ENCODE measurements at regions not wholly inside any gene's neighbourhood (a gene's known extent, or its start where the extent isn't known, plus 50 kb on each side); places are given as distances from the start of the nearest gene placed in this dataset.

DNA sequence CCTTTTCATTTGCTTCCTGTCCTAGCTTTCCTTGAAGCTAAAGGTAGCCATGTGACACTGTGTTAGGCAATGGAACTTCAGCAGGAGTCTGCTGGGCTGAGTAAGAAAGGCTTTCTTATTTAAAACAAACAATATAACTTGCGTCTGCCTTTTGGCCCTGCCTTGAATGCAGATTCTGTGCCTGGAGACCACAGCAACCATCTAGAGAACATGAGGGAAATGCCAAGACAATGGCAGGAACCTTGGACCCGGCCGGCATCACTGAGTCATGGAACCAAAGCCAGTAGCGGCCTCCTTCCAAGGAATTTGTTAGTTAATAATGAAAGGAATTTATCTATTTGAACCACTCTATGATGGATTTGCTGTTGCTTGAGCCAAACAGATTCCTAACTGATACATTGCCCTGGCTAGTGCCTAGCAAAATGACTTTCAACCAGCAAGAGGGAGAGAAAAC, 207.5 kb upstream of the EPHA4 start:
- no peaks in the 10 kb centered on the region for H3K4me1 ChIP-seq (replicated peaks in 1 of 2; ENCODE audit: control insufficient read depth in 2 of 2, insufficient read depth in 2 of 2, low read length in 2 of 2)
- no peak for ATAC-seq
- CTCF ChIA-PET (ENCODE audit: low intra/inter-chr PET ratio), result no interaction called here
- H3K9me1 ChIP-seq (ENCODE audit: control insufficient read depth, insufficient read depth, low read length), result no peaks in the 10 kb centered on the region
- 3% methylated on average over 4 of the region's 4 CpGs for WGBS (ENCODE audit: insufficient coverage, low coverage, missing lambda C conversion rate)
- no peak overlapping the region for H2AFZ ChIP-seq (ENCODE audit: low read depth, low read length)
- POLR2A ChIA-PET, result no interaction called here
- intact Hi-C loops (cut with micrococcal nuclease) (no loop called here), in situ Hi-C loops (cut with MboI) (no loop called here)
- DNase-seq (ENCODE audit: extremely low read depth in 1 of 4, low spot score in 3 of 4), result no peak
- FAIRE-seq, result no peak
- no peaks in the 10 kb centered on the region for H4K20me1 ChIP-seq (replicated peaks; ENCODE audit: control insufficient read depth, insufficient read depth, low read length)
- H3K27me3 ChIP-seq (ENCODE audit: control insufficient read depth in 2 of 2, insufficient read depth in 2 of 2, low read length in 2 of 2), result no peaks in the 10 kb centered on the region
- H3K9me3 ChIP-seq (replicated peaks; ENCODE audit: control insufficient read depth, insufficient read depth, low read depth, low read length), result no peaks in the 10 kb centered on the region
- BruUV-seq (replicated peaks), result no TSS peak
- H3K36me3 ChIP-seq (ENCODE audit: control insufficient read depth, insufficient read depth, low read length), result no peaks in the 10 kb centered on the region
- H3K9ac ChIP-seq (ENCODE audit: insufficient read depth in 1 of 2, low read depth in 2 of 2, low read length in 2 of 2), result no peak overlapping the region
- TF ChIP-seq NFE2L1 (tag; IDR thresholded peaks at IDR 0.05; ENCODE audit: borderline replicate concordance, low read depth) (no peak), ZZZ3 (IDR thresholded peaks at IDR 0.05) (no peak), ZNF253 (CRISPR knock-in tag; conservative IDR thresholded peaks at IDR 0.05) (no peak), HMG20B (CRISPR knock-in tag; IDR thresholded peaks at IDR 0.05) (no peak), CBFA2T3 (IDR thresholded peaks at IDR 0.05) (no peak), ZC3H11A (IDR thresholded peaks at IDR 0.05; ENCODE audit: low read depth, low read length) (no peak), ZNF274 (IDR thresholded peaks at IDR 0.05; ENCODE audit: borderline replicate concordance, low read depth, low read length) (no peak), CREM (IDR thresholded peaks at IDR 0.05; ENCODE audit: low read depth) (no peak)
- TF ChIP-seq, protein P1, sequence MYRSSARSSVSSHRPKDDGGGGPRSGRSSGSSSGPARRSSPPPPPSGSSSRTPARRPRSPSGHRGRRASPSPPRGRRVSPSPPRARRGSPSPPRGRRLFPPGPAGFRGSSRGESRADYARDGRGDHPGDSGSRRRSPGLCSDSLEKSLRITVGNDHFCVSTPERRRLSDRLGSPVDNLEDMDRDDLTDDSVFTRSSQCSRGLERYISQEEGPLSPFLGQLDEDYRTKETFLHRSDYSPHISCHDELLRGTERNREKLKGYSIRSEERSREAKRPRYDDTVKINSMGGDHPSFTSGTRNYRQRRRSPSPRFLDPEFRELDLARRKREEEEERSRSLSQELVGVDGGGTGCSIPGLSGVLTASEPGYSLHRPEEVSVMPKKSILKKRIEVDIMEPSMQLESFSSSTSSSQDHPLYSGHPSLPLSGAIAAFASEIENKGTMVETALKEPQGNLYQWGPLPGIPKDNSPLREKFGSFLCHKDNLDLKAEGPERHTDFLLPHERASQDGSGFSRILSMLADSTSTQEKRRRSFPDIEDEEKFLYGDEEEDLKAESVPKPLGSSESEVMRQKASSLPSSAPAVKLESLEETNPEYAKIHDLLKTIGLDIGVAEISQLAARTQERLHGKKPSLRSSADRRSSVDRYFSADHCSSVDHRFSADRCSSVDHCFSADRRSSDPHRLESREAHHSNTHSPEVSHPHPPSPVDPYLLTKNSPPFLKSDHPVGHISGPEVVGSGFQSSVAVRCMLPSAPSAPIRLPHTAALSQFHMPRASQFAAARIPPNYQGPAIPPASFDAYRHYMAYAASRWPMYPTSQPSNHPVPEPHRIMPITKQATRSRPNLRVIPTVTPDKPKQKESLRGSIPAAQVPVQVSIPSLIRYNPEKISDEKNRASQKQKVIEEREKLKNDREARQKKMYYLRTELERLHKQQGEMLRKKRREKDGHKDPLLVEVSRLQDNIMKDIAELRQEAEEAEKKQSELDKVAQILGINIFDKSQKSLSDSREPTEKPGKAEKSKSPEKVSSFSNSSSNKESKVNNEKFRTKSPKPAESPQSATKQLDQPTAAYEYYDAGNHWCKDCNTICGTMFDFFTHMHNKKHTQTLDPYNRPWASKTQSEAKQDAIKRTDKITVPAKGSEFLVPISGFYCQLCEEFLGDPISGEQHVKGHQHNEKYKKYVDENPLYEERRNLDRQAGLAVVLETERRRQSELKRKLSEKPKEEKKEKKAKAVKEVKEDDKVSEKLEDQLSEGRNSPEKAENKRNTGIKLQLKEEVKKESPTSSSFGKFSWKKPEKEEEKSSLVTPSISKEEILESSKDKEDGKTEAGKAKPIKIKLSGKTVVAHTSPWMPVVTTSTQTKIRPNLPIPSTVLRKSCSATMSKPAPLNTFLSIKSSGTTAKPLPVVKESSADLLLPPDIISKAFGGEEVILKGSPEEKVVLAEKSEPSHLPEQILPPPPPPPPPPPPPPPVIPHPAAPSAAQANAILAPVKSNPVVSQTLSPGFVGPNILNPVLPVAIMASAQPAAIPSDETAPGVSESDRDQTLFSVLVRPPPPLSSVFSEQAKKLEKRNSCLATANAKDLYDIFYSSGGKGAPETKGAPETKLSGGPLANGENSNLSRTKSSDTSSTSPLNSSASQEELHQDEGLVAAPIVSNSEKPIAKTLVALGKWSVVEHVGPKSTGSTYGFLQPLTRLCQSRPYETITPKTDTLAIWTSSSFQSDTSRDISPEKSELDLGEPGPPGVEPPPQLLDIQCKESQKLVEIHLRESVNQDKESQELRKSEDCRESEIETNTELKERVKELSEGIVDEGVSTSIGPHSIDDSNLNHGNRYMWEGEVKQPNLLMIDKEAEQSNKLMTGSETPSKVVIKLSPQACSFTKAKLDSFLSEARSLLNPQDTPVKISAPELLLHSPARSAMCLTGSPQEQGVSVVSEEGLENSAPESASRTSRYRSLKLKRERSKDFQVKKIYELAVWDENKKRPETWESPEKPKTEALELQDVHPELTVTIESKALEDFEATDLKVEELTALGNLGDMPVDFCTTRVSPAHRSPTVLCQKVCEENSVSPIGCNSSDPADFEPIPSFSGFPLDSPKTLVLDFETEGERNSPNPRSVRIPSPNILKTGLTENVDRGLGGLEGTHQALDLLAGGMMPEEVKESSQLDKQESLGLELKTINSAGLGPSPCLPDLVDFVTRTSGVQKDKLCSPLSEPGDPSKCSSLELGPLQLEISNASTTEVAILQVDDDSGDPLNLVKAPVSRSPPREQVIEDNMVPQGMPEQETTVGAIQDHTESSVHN (IDR thresholded peaks at IDR 0.05; ENCODE audit: borderline replicate concordance in 1 of 2, low read depth in 1 of 2), result no peak
- TF ChIP-seq, protein P2, sequence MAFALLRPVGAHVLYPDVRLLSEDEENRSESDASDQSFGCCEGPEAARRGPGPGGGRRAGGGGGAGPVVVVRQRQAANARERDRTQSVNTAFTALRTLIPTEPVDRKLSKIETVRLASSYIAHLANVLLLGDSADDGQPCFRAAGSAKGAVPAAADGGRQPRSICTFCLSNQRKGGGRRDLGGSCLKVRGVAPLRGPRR (CRISPR knock-in tag; IDR thresholded peaks at IDR 0.05), result no peak
- H3K27ac ChIP-seq (ENCODE audit: extremely low read depth, low read depth, low read length), result no peak overlapping the region
- H3K4me3 ChIP-seq, result no peak overlapping the region
- no peaks in the 10 kb centered on the region for H3K79me2 ChIP-seq (ENCODE audit: control insufficient read depth, insufficient read depth, low read length)
- no peak overlapping the region for H3K4me2 ChIP-seq (ENCODE audit: insufficient read depth, low read length)

Data from K562 (cell line).